GM19025 (cell line): ENCODE measurements at regions not wholly inside any gene's neighbourhood (a gene's known extent, or its start where the extent isn't known, plus 50 kb on each side); places are given as distances from the start of the nearest gene placed in this dataset.

Experiments
- ATAC-seq: cut with Tn5 transposase; IDR thresholded peaks from one replicate; pipeline ENCODE4 v1.9.1; 2021; ENCODE audit warnings: mild to moderate bottlenecking, low read depth, moderate library complexity; ENCODE audit not compliant: unreplicated experiment

- ATAC-seq = no peak
Measured at GRCh38 chr9:31639451-31639850, 745.0 kb upstream of the ACO1 start.

GRCh38 chr9:31669311-31669710 lies 715.1 kb upstream of the ACO1 start:
- ATAC-seq = no peak

GRCh38 chr9:31671011-31671410 lies 713.4 kb upstream of the ACO1 start:
- no peak for ATAC-seq

GRCh38 chr9:31674264-31674663 lies 710.2 kb upstream of the ACO1 start:
- ATAC-seq = no peak

- no peak for ATAC-seq
Measured at GRCh38 chr9:31677415-31677814, 707.0 kb upstream of the ACO1 start.

- no peak for ATAC-seq
Measured at GRCh38 chr9:31677877-31678276, 706.6 kb upstream of the ACO1 start.

- no peak for ATAC-seq
Measured at GRCh38 chr9:31683116-31683515, 701.3 kb upstream of the ACO1 start.

- no peak for ATAC-seq
Measured at GRCh38 chr9:31697956-31698355, 686.5 kb upstream of the ACO1 start.

GRCh38 chr9:31699836-31700235 lies 684.6 kb upstream of the ACO1 start:
- no peak for ATAC-seq

GRCh38 chr9:31700252-31701045 lies 684.0 kb upstream of the ACO1 start:
- no peak for ATAC-seq

GRCh38 chr9:31702957-31703356 lies 681.5 kb upstream of the ACO1 start:
- ATAC-seq = no peak

GRCh38 chr9:31715250-31715649 lies 669.2 kb upstream of the ACO1 start:
- ATAC-seq = no peak

GRCh38 chr9:31719262-31719661 lies 665.2 kb upstream of the ACO1 start:
- ATAC-seq = no peak

GRCh38 chr9:31730398-31730797 lies 654.0 kb upstream of the ACO1 start:
- no peak for ATAC-seq

- no peak for ATAC-seq
Measured at GRCh38 chr9:31733166-31733565, 651.3 kb upstream of the ACO1 start.

- no peak for ATAC-seq
Measured at GRCh38 chr9:31736581-31737179, 647.8 kb upstream of the ACO1 start.

- no peak for ATAC-seq
Measured at GRCh38 chr9:31740705-31741104, 643.7 kb upstream of the ACO1 start.

GRCh38 chr9:31744589-31744988 lies 639.9 kb upstream of the ACO1 start:
- no peak for ATAC-seq

- ATAC-seq = no peak
Measured at GRCh38 chr9:31745468-31745867, 639.0 kb upstream of the ACO1 start.

GRCh38 chr9:31745886-31746285 lies 638.6 kb upstream of the ACO1 start:
- no peak for ATAC-seq

GRCh38 chr9:31753756-31754155 lies 630.7 kb upstream of the ACO1 start:
- ATAC-seq = no peak

GRCh38 chr9:31759703-31760102 lies 624.7 kb upstream of the ACO1 start:
- no peak for ATAC-seq
